HL-60 (cell line): ENCODE measurements at regions not wholly inside any gene's neighbourhood (a gene's known extent, or its start where the extent isn't known, plus 50 kb on each side); places are given as distances from the start of the nearest gene placed in this dataset.
"Not testable (repeated sequence)": the region's sequence is repeated elsewhere in the genome, so short reads cannot be mapped to it uniquely, and the experiment has no call there.

Source experiments
- DNase-seq, 2 experiments: peaks; one replicate each; pipeline ENCODE4 v3.0.0-alpha.2; 2010 to 2020; ENCODE audit warnings: low read depth in 1 of 2, low spot score in 1 of 2
- H3K27ac ChIP-seq: fragments of 250-450 bp; sonication (Bioruptor Pico); replicated peaks from 2 replicates; pipeline ENCODE4 v1.5.1; 2020; ENCODE audit warnings: mild to moderate bottlenecking, moderate library complexity
- H3K27me3 ChIP-seq: fragments of 250-450 bp; sonication (Bioruptor Pico); 2 replicates; pipeline ENCODE4 v1.5.1; 2021; ENCODE audit warnings: mild to moderate bottlenecking, moderate library complexity; ENCODE audit not compliant: insufficient read depth, poor library complexity, severe bottlenecking
- H3K4me3 ChIP-seq: replicated peaks from 2 replicates; pipeline ENCODE4 v1.5.1; 2011; ENCODE audit warnings: mild to moderate bottlenecking, control low read depth, low read length; ENCODE audit not compliant: insufficient read depth
- CTCF ChIP-seq: IDR thresholded peaks from one replicate; pipeline ENCODE4 v1.5.1; 2011; ENCODE audit warnings: low read length, control low read depth, inconsistent platforms; ENCODE audit not compliant: insufficient read depth
- GABPA ChIP-seq: IDR thresholded peaks from 2 replicates; pipeline ENCODE4 v1.6.1; 2012; ENCODE audit warnings: low read depth
- POLR2AphosphoS5 ChIP-seq: IDR thresholded peaks from 2 replicates; pipeline ENCODE4 v1.6.1; 2012; ENCODE audit warnings: low read depth
- REST ChIP-seq: IDR thresholded peaks from 2 replicates; pipeline ENCODE4 v1.6.1; 2012; ENCODE audit warnings: low read depth; ENCODE audit not compliant: insufficient replicate concordance
- SPI1 ChIP-seq: IDR thresholded peaks from 2 replicates; pipeline ENCODE4 v1.6.1; 2012; ENCODE audit warnings: low read depth, mild to moderate bottlenecking, borderline replicate concordance

DNA sequence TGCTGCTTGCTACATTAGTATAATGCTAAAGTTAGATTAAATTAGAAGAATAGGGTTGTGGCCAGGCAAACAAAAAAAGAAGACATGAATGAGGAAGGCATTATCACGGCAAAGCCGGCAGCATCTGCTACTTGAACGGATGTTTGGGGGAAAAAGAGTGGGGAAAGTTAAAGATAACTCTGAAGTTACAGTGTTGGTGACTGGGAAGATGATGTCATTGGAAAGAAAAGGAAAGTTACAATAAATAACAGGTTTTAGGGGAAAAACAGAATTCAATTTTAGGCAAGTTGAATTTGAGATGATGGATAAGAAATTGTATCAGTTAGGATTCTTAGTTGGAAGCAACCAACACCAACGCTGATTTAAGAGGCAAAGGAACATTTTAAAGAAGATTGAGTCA lies 74.2 kb upstream of the NRN1 start:
- no peaks in the 10 kb centered on the region for H3K27me3 ChIP-seq
- TF ChIP-seq SPI1 (no peak), POLR2AphosphoS5 (no peak), CTCF (no peak), REST (no peak), GABPA (no peak)
- no peak overlapping the region for H3K27ac ChIP-seq
- no peak for DNase-seq
- no peak overlapping the region for H3K4me3 ChIP-seq

DNA sequence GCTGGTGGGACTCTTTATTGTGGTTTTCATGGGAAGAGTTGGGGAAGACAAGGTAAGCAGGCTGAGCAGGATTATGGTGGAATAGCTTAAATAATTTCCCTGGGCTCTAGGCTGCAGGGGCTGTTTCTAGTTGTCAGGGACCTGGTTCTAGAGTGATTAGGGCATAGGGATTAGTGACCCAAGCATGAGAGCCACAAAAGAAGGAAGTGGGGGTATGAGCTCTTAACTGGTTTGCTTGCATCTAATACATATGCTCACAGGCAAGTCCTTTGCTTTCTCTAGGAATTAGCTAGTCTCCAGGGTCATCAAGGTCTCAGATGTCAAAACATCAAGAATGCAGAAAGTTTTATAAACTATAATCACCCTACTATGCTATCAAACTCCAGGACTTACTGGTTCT lies 67.5 kb upstream of the NRN1 start:
- Histone ChIP-seq H3K4me3 (no peak overlapping the region), H3K27me3 (no peaks in the 10 kb centered on the region), H3K27ac (no peak overlapping the region)
- no peak for DNase-seq
- TF ChIP-seq POLR2AphosphoS5 (no peak), SPI1 (peak; percentile 66)

DNA sequence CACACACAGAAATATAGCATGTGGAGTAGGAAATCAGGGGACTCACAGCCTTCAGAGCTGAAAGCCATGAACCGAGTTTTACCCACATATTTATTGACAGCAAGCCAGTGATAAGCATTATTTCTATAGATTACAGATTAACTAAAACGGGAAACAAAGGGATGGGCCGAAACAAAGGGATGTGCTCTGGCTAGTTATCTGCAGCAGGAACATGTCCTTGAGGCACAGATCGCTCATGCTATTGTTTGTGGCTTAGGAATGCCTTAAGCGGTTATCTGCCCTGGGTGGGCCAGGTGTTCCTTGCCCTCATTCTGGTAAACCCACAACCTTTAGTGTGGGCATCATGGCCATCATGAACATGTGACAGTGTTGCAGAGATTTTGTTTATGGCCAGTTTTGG lies 61.4 kb upstream of the NRN1 start:
- H3K27me3 ChIP-seq, H3K27ac ChIP-seq, H3K4me3 ChIP-seq, DNase-seq: not testable (repeated sequence)

DNA sequence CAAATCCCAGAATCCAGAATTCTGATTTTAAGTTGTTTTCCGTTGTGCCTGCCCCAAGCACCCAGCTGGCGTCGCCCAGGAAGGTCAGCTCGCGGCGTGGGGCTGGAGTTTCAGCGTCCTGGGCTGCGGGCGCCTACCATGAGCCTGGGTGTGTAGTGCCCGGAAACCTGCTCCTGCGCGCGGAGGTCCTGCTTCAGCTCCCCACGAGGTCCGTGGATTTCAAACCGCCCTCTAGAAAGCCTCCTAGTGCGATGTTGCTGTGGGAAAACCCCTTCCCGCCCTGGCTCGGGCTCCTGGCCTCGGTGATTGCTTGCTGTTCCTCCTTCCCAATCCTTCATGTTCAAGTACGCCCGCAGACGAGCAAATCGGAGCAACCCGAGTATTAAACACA lies 51.3 kb upstream of the NRN1 start:
- no peak overlapping the region for H3K27ac ChIP-seq
- DNase-seq: no peak
- TF ChIP-seq POLR2AphosphoS5: no peak
- TF ChIP-seq GABPA: no peak
- TF ChIP-seq SPI1: no peak
- no peak overlapping the region for H3K4me3 ChIP-seq
- H3K27me3 ChIP-seq: no peaks in the 10 kb centered on the region

DNA sequence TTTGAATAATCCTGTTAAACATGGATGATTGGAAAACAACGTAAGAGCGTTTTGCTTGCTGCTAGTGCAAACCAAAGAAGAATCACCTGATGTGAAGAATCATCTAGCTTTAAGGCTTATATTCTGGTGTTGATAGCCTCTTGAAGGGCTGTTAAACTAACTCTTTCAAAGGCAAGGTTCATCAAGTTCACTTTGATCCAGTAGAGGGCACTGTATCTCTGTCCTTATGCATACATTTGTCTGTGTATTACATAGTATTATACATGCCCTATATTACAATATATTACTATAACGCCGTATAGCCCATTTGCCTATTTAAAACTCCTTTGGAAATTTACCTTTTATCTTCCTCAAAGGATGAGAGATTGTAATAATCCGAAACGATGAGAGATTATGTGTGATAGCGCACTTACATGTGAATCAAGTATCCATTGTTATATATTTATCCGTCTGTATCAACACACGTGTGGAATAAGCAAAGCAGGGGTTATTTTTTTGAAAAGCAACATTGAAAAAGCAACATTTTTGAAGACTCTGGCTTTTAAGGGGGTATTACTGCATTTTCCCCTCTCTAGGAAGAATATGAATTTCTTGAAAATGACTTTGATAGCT lies 50.8 kb upstream of the NRN1 start:
- no peaks in the 10 kb centered on the region for H3K27me3 ChIP-seq
- peak; percentile 16 to 43 for DNase-seq
- no peak overlapping the region for H3K4me3 ChIP-seq
- TF ChIP-seq GABPA (no peak), SPI1 (no peak), CTCF (no peak), POLR2AphosphoS5 (no peak)
- H3K27ac ChIP-seq: no peak overlapping the region
